Ovary (tissue), 7 donors: ENCODE measurements at regions not wholly inside any gene's neighbourhood (a gene's known extent, or its start where the extent isn't known, plus 50 kb on each side); places are given as distances from the start of the nearest gene placed in this dataset.

ENCODE experiments used
- DNase-seq, 5 donors: peaks; one replicate each; pipeline ENCODE4 v3.0.0-alpha.2; 2019 to 2020
- H3K27ac ChIP-seq, 2 donors: fragments of 200-600 bp; one replicate each; pipeline versions ENCODE4 v1.5.1 to v1.8.0; 2019 to 2022
- H3K27me3 ChIP-seq: fragments of 200-600 bp; one replicate; pipeline ENCODE4 v1.8.0; 2022
- H3K36me3 ChIP-seq: fragments of 200-600 bp; sonication (generic); one replicate; pipeline ENCODE4 v1.5.1; 2019
- H3K4me1 ChIP-seq: one replicate; pipeline ENCODE4 v1.8.1; 2013; ENCODE audit warnings: mild to moderate bottlenecking, moderate library complexity; ENCODE audit not compliant: insufficient read depth
- H3K4me3 ChIP-seq: fragments of 200-600 bp; sonication (generic); one replicate; pipeline ENCODE4 v1.5.1; 2017
- H3K9me3 ChIP-seq, 2 donors: fragments of 200-600 bp in 1 of 2; sonication (generic) in 1 of 2; one replicate each; pipeline versions ENCODE4 v1.5.1 to v1.8.1; 2013 to 2019; ENCODE audit warnings: mild to moderate bottlenecking in 1 of 2, moderate library complexity in 1 of 2
- CTCF ChIP-seq, 3 donors: fragments of 450-650 bp in 2 of 3; fragments of 200-600 bp in 1 of 3; IDR thresholded peaks; one replicate each; pipeline versions ENCODE4 v1.5.1 to v1.8.0; 2016 to 2022; ENCODE audit warnings: antibody characterized with exemption in 3 of 3, mild to moderate bottlenecking in 1 of 3
- EP300 ChIP-seq: sonication (generic); formaldehyde crosslinking; IDR thresholded peaks from one replicate; pipeline ENCODE4 v1.6.1; 2017; ENCODE audit warnings: antibody characterized with exemption
- POLR2A ChIP-seq: fragments of 450-650 bp; IDR thresholded peaks from one replicate; pipeline ENCODE4 v1.6.1; 2017; ENCODE audit warnings: antibody characterized with exemption, mild to moderate bottlenecking, moderate library complexity
- WGBS, 3 donors: extraction: QIAGEN DNeasy Blood & Tissue Kit in 1 of 3; methylation state at CpG; one replicate each; pipeline versions ENCODE4 v1.1.5 to v1.1.7; 2013 to 2017; 5-methylcytosine and 5-hydroxymethylcytosine counted together
- intact Hi-C, 4 donors: fragments of 100-400 bp; cut with DNase I; formaldehyde crosslinking; loops; one replicate each; pipeline versions ENCODE4 v1.11.0 to v1.15.1; 2022 to 2023
- donor health status: DM: no; HTN: no; CAD: no; lungs with moderate emphysema.
- donor health status: DM: no; HTN: no; CAD: no.
- donor health status: Bipolar disorder and iron deficiency.
- donor health status: DM: no; HTN: no; CAD: no.
- donor health status: DM: yes; HTN: yes; CAD: no.

- H3K9me3 ChIP-seq, result no peaks in the 10 kb centered on the region
- peaks cover 1% of the 10 kb centered on the region for H3K4me1 ChIP-seq
- no peak overlapping the region for H3K4me3 ChIP-seq
- intact Hi-C loops, result loop anchor here in 1 of 4 donors (5.0 kb wide), 1 partner anchor 211 kb away; no protein-coding TSS in a partner anchor
- H3K36me3 ChIP-seq, result no peaks in the 10 kb centered on the region
- WGBS, 3 donors, result 49 to 64% (median 60%) methylated on average over 3 of the region's 3 CpGs
- TF ChIP-seq CTCF (IDR thresholded peaks at IDR 0.05) (no peak), EP300 (no peak), POLR2A (no peak)
- no peak for DNase-seq
- no peaks in the 10 kb centered on the region for H3K27me3 ChIP-seq
- H3K27ac ChIP-seq, result no peak overlapping the region
Observed at GRCh38 chr6:74991573-74992332, 214.1 kb downstream of the COL12A1 start.

- no peaks in the 10 kb centered on the region for H3K9me3 ChIP-seq
- intact Hi-C loops, result no loop called here
- H3K27ac ChIP-seq, result no peak overlapping the region
- TF ChIP-seq EP300 (no peak), POLR2A (no peak), CTCF (IDR thresholded peaks at IDR 0.05) (no peak)
- no peaks in the 10 kb centered on the region for H3K27me3 ChIP-seq
- no peaks in the 10 kb centered on the region for H3K36me3 ChIP-seq
- DNase-seq, result no peak
- H3K4me3 ChIP-seq, result no peak overlapping the region
- 93 to 95% (median 94%) methylated on average over 7 of the region's 7 CpGs for WGBS, 3 donors
- H3K4me1 ChIP-seq, result no peaks in the 10 kb centered on the region
Observed at GRCh38 chr6:74979065-74979766, 226.6 kb downstream of the COL12A1 start.

DNA sequence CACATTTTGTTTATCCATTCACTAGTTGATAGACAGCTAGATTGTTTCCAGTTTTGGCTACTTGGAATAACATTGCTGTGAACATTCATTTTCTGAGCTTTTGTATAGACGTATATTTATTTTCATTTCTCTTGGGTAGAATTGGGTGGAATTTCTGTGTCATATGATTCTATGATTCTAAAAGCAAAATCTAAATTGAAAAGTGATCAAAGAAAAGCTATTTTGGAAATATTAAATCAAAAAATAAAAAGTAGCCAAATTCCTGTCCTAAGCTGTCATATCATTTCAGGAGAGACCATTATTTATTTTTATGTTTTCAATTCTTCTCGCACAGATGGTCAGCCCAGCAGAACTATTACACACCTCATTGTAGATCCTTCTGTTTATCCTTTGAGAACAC lies 229.2 kb downstream of the COL12A1 start:
- WGBS, 3 donors, result 37 to 66% (median 63%) methylated on average over 2 of the region's 2 CpGs
- H3K27ac ChIP-seq, result no peak overlapping the region
- TF ChIP-seq POLR2A, result no peak
- TF ChIP-seq EP300, result no peak
- TF ChIP-seq CTCF (IDR thresholded peaks at IDR 0.05), result no peak

DNA sequence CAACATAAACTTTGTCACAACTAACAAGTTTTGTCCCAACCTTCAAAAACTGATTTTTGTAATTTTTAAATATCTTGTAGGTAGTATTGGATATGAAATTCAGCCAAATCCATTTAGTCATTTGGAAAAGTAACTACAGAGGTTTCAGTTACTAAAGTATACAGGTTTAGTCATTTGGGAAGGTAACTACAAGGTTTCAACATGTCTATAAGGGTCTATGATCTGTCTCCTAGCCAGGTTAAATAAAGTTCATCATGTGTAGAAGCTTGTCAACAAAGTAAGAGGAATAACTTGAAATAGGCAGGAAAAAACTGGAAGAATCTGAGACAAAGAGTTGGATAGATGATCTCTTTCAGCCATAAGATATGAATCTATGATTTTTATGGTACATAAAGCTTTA lies 229.8 kb downstream of the COL12A1 start:
- Histone ChIP-seq H3K36me3 (no peaks in the 10 kb centered on the region), H3K27me3 (no peaks in the 10 kb centered on the region), H3K9me3 (no peaks in the 10 kb centered on the region), H3K27ac (no peak overlapping the region), H3K4me3 (no peak overlapping the region), H3K4me1 (no peaks in the 10 kb centered on the region)
- intact Hi-C loops, result no loop called here
- DNase-seq, result no peak
- no peak for TF ChIP-seq EP300

More for the DNA sequence above, 229.2 kb downstream of the COL12A1 start:
- Histone ChIP-seq H3K4me3 (no peak overlapping the region), H3K36me3 (no peaks in the 10 kb centered on the region), H3K9me3 (no peaks in the 10 kb centered on the region), H3K4me1 (no peaks in the 10 kb centered on the region), H3K27me3 (no peaks in the 10 kb centered on the region)
- intact Hi-C loops, result no loop called here
- no peak for DNase-seq

GRCh38 chr6:74973591-74973990 lies 232.3 kb downstream of the COL12A1 start:
- TF ChIP-seq EP300 (no peak), POLR2A (no peak)
- H3K9me3 ChIP-seq, result no peaks in the 10 kb centered on the region
- no peaks in the 10 kb centered on the region for H3K36me3 ChIP-seq
- H3K27me3 ChIP-seq, result no peaks in the 10 kb centered on the region
- H3K27ac ChIP-seq, result no peak overlapping the region
- H3K4me1 ChIP-seq, result no peaks in the 10 kb centered on the region
- no peak overlapping the region for H3K4me3 ChIP-seq
- intact Hi-C loops, result no loop called here
- DNase-seq, result no peak
